Sigmoid colon (tissue), 6 donors: ENCODE measurements at regions not wholly inside any gene's neighbourhood (a gene's known extent, or its start where the extent isn't known, plus 50 kb on each side); places are given as distances from the start of the nearest gene placed in this dataset.

Source experiments
- DNase-seq: peaks from one replicate; pipeline ENCODE4 v3.0.0-alpha.2; 2019
- H3K27ac ChIP-seq, 4 donors: fragments of 200-600 bp; sonication (generic); one replicate each; pipeline ENCODE4 v1.5.1; 2016 to 2019; ENCODE audit warnings: mild to moderate bottlenecking in 1 of 4
- H3K27me3 ChIP-seq, 3 donors: fragments of 200-600 bp; sonication (generic); one replicate each; pipeline ENCODE4 v1.5.1; 2019; ENCODE audit warnings: mild to moderate bottlenecking in 1 of 3
- H3K36me3 ChIP-seq, 4 donors: fragments of 200-600 bp; sonication (generic); one replicate each; pipeline ENCODE4 v1.5.1; 2016 to 2019
- H3K4me1 ChIP-seq, 4 donors: fragments of 200-600 bp; sonication (generic); one replicate each; pipeline ENCODE4 v1.5.1; 2017 to 2019
- H3K4me3 ChIP-seq, 4 donors: fragments of 200-600 bp; sonication (generic); one replicate each; pipeline ENCODE4 v1.5.1; 2017 to 2019; ENCODE audit warnings: mild to moderate bottlenecking in 2 of 4, moderate library complexity in 1 of 4
- H3K9me3 ChIP-seq, 4 donors: fragments of 200-600 bp in 3 of 4; sonication (generic) in 3 of 4; one replicate each; pipeline versions ENCODE4 v1.5.1 to v1.6.1; 2013 to 2019
- EP300 ChIP-seq, 4 donors: sonication (generic); formaldehyde crosslinking; IDR thresholded peaks; one replicate each; pipeline ENCODE4 v1.6.1; 2017; ENCODE audit warnings: antibody characterized with exemption in 4 of 4
- POLR2A ChIP-seq, 2 donors: fragments of 450-650 bp; IDR thresholded peaks; one replicate each; pipeline ENCODE4 v1.6.1; 2016; ENCODE audit warnings: antibody characterized with exemption in 2 of 2, mild to moderate bottlenecking in 2 of 2, moderate library complexity in 2 of 2
- POLR2AphosphoS5 ChIP-seq, 4 donors: sonication (generic); formaldehyde crosslinking; IDR thresholded peaks; one replicate each; pipeline ENCODE4 v1.6.1; 2017; ENCODE audit warnings: antibody characterized with exemption in 4 of 4
- WGBS, 2 donors: extraction: QIAGEN DNeasy Blood & Tissue Kit; methylation state at CpG; one replicate each; pipeline ENCODE4 v1.1.7; 2013; 5-methylcytosine and 5-hydroxymethylcytosine counted together
- intact Hi-C: fragments of 100-400 bp; cut with DNase I; formaldehyde crosslinking; loops from one replicate; pipeline ENCODE4 v1.15.1; 2023
- TF ChIP-seq, protein P1 (sequence below), 4 experiments: fragments of 450-650 bp in 3 of 4; fragments of 200-600 bp in 1 of 4; IDR thresholded peaks; one replicate each; pipeline ENCODE4 v1.5.1; 2016 to 2019; ENCODE audit warnings: antibody characterized with exemption in 4 of 4, mild to moderate bottlenecking in 3 of 4, moderate library complexity in 2 of 4
- donor health status: healthy with polysubstance abuse.
- donor health status: healthy.

DNA sequence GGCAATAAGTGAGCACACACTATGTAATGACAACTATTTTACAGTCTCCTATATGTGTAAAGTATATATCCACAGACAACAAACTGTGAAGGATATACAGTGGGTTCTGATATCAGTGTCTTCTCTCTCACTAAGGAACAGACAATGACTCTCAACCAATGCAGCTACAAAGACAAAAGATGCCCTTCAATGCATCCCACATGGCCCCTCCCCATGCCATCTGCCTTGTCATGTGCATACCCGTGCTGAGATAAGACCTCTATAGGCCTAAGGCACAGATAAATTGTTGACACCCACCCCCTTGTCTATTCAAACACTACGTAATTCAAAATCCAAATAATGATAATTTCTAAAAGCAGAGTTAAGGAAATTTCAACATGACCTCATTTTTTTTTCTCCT is 1123.5 kb upstream of the MAP3K7 start:
- Histone ChIP-seq H3K27ac (no peak overlapping the region), H3K27me3 (no peaks in the 10 kb centered on the region), H3K9me3 (no peaks in the 10 kb centered on the region), H3K4me1 (no peaks in the 10 kb centered on the region), H3K4me3 (no peak overlapping the region), H3K36me3 (no peaks in the 10 kb centered on the region)
- TF ChIP-seq POLR2AphosphoS5 (IDR thresholded peaks at IDR 0.05) (no peak), POLR2A (IDR thresholded peaks at IDR 0.05) (no peak), EP300 (IDR thresholded peaks at IDR 0.05) (no peak)
- TF ChIP-seq, protein P1, sequence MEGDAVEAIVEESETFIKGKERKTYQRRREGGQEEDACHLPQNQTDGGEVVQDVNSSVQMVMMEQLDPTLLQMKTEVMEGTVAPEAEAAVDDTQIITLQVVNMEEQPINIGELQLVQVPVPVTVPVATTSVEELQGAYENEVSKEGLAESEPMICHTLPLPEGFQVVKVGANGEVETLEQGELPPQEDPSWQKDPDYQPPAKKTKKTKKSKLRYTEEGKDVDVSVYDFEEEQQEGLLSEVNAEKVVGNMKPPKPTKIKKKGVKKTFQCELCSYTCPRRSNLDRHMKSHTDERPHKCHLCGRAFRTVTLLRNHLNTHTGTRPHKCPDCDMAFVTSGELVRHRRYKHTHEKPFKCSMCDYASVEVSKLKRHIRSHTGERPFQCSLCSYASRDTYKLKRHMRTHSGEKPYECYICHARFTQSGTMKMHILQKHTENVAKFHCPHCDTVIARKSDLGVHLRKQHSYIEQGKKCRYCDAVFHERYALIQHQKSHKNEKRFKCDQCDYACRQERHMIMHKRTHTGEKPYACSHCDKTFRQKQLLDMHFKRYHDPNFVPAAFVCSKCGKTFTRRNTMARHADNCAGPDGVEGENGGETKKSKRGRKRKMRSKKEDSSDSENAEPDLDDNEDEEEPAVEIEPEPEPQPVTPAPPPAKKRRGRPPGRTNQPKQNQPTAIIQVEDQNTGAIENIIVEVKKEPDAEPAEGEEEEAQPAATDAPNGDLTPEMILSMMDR (IDR thresholded peaks at IDR 0.05): no peak
- 63 to 83% methylated on average over 2 of the region's 2 CpGs for WGBS, 2 donors
- intact Hi-C loops: no loop called here
- no peak for DNase-seq

DNA sequence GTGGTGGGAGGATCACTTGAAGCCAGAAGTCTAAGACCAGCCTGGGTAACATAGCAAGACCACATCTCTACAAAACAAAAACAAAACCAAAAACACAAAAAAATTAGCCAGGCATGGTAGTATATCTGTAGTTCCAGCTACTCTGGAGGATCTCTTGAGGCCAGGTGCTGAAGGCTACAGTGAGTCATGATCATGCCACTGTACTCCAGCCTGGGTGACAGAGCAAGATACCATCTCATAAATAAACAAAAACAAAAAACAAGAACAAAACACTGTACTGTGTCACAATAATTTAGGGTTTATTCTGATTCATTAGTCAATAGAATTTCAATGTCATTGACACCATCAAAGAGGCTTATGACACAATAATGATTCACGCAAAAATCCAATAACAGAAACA is 1121.7 kb upstream of the MAP3K7 start:
- Histone ChIP-seq H3K27me3 (no peaks in the 10 kb centered on the region), H3K4me3 (no peak overlapping the region), H3K27ac (no peak overlapping the region), H3K36me3 (no peaks in the 10 kb centered on the region), H3K4me1 (no peaks in the 10 kb centered on the region), H3K9me3 (no peaks in the 10 kb centered on the region)
- 91 to 93% methylated on average over 1 of the region's 1 CpG for WGBS, 2 donors
- DNase-seq: no peak
- intact Hi-C loops: no loop called here
- no peak for TF ChIP-seq POLR2A (IDR thresholded peaks at IDR 0.05)
- no peak for TF ChIP-seq EP300 (IDR thresholded peaks at IDR 0.05)
- TF ChIP-seq, protein P1 (IDR thresholded peaks at IDR 0.05): no peak
- TF ChIP-seq POLR2AphosphoS5 (IDR thresholded peaks at IDR 0.05): no peak

DNA sequence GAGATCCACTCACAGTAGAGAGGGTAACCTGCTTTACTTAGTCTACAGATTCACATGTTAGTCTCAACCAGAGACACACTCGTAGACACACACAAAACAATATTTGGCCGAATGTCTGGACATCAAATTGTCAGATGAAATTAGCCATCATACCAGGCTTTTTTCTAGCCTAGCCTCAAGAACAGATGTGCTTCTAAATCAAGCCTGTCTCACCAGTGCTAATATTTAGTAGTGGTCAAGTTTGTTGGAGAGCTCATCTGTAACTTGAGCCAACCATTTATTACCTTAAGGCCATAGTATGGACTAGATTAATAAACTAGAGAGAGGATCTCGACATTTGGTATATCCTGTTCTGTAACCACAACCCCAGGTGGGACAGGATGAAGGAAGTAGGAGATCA is 1118.8 kb upstream of the MAP3K7 start:
- TF ChIP-seq EP300 (IDR thresholded peaks at IDR 0.05): no peak
- TF ChIP-seq POLR2AphosphoS5 (IDR thresholded peaks at IDR 0.05): no peak
- intact Hi-C loops: no loop called here

DNA sequence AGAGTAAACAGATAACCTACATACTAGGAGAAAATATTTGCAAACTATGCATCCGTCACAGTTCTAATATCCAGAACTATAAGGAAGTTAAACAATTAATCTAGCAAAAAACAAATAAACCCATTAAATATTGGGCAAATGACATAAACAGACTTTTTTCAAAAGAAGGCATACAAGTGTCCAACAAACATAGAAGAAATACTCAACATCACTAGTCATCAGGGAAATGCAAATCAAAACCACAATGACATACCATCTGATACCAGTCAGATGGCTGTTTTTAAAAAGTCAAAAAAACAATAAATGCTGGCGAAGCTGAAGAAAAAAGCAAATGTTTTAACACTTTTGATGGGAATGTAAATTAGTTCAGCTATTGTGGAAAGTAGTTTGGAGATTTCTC is 1117.7 kb upstream of the MAP3K7 start:
- TF ChIP-seq POLR2AphosphoS5 (IDR thresholded peaks at IDR 0.05): no peak
- TF ChIP-seq POLR2A (IDR thresholded peaks at IDR 0.05): no peak
- no peak for TF ChIP-seq EP300 (IDR thresholded peaks at IDR 0.05)
- TF ChIP-seq, protein P1 (IDR thresholded peaks at IDR 0.05): no peak
- Histone ChIP-seq H3K9me3 (no peaks in the 10 kb centered on the region), H3K27ac (no peak overlapping the region), H3K36me3 (no peaks in the 10 kb centered on the region), H3K4me3 (no peak overlapping the region), H3K4me1 (no peaks in the 10 kb centered on the region), H3K27me3 (no peaks in the 10 kb centered on the region)
- no peak for DNase-seq
- intact Hi-C loops: no loop called here
- WGBS, 2 donors: 75 to 90% methylated on average over 2 of the region's 2 CpGs

More for the DNA sequence above, 1118.8 kb upstream of the MAP3K7 start:
- Histone ChIP-seq H3K27ac (no peak overlapping the region), H3K27me3 (no peaks in the 10 kb centered on the region), H3K4me3 (no peak overlapping the region), H3K9me3 (no peaks in the 10 kb centered on the region), H3K36me3 (no peaks in the 10 kb centered on the region), H3K4me1 (no peaks in the 10 kb centered on the region)
- no peak for DNase-seq
- 77 to 83% methylated on average over 3 of the region's 3 CpGs for WGBS, 2 donors

DNA sequence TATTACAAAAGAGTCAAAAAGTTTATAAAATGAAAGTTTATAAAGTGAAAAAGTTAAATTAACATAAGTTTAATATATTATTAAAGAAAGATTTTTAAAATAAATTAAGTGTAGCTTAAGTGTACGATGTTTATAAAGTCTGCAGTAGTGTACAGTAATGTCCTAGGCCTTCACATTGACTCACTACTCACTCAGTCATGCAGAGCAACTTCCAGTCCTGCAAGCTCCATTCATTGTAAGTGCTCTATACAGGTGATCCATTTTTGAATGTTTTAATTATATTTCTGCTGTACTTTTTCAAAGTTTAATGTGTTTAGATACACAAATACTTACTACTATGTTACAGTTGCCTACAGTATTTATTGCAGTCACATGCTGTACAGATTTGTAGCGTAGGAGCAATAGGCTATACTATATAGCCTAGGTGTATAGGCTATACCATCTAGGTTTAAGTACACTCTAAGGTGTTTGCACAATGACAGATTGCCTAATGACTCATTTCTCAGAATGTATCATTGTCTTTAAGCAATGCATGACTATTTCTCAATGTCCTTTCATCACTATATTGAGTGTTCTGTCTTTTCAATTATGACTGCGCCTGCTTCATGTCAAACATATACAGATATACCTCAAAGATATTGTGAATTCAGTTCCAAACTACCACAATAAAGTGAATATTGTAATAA is 1110.3 kb upstream of the MAP3K7 start:
- Histone ChIP-seq H3K36me3 (no peaks in the 10 kb centered on the region), H3K27me3 (no peaks in the 10 kb centered on the region), H3K27ac (no peak overlapping the region), H3K4me3 (no peak overlapping the region), H3K9me3 (no peaks in the 10 kb centered on the region), H3K4me1 (no peaks in the 10 kb centered on the region)
- no peak for DNase-seq
- no peak for TF ChIP-seq EP300 (IDR thresholded peaks at IDR 0.05)
- no peak for TF ChIP-seq POLR2A (IDR thresholded peaks at IDR 0.05)
- TF ChIP-seq POLR2AphosphoS5 (IDR thresholded peaks at IDR 0.05): no peak
- TF ChIP-seq, protein P1 (IDR thresholded peaks at IDR 0.05): no peak
- intact Hi-C loops: no loop called here
- 76 to 86% methylated on average over 3 of the region's 3 CpGs for WGBS, 2 donors
